ENCODE measurements at regions not wholly inside any gene's neighbourhood (a gene's known extent, or its start where the extent isn't known, plus 50 kb on each side); places are given as distances from the start of the nearest gene placed in this dataset.

GRCh38 chr1:70768216-70768615 lies 279.4 kb downstream of the PTGER3 start:
- Histone ChIP-seq H3K79me2 (ENCODE audit: insufficient read depth, low read length) (no peaks in the 10 kb centered on the region), H3K4me3 (replicated peaks in 1 of 2; ENCODE audit: low read depth in 1 of 2, low read length in 2 of 2) (no peak overlapping the region), H3K9ac (ENCODE audit: low read length) (no peak overlapping the region), H3K27me3 (ENCODE audit: insufficient read depth, low read length) (peaks cover 6% of the 10 kb centered on the region), H2AFZ (ENCODE audit: low read depth, low read length, poor library complexity, severe bottlenecking) (no peak overlapping the region), H3K9me2 (ENCODE audit: insufficient read depth) (no peaks in the 10 kb centered on the region), H3K9me3 (ENCODE audit: control insufficient read depth in 1 of 2, insufficient read depth in 1 of 2, low read depth in 1 of 2, low read length in 2 of 2) (no peaks in the 10 kb centered on the region), H3K27ac (ENCODE audit: low read depth, low read length) (no peak overlapping the region), H3K4me2 (ENCODE audit: low read length) (no peak overlapping the region), H3K36me3 (ENCODE audit: control insufficient read depth in 1 of 2, insufficient read depth in 2 of 2, low read length in 2 of 2) (no peaks in the 10 kb centered on the region), H4K20me1 (ENCODE audit: insufficient read depth) (no peaks in the 10 kb centered on the region), H3K4me1 (ENCODE audit: control insufficient read depth in 1 of 2, insufficient read depth in 2 of 2, low read length in 2 of 2) (no peaks in the 10 kb centered on the region)
- ChIA-PET CTCF (no interaction called here), RAD21 (ENCODE audit: low non-redundant PET in 1 of 2, low total read pairs in 2 of 2, uncharacterized antibody in 2 of 2, unreplicated experiment in 2 of 2) (no interaction called here), POLR2A (no interaction called here)
- DNase-seq (ENCODE audit: low read depth, low spot score) (no peak), ATAC-seq (no peak)
- no peak for TF ChIP-seq REST (IDR thresholded peaks at IDR 0.05; ENCODE audit: low read depth)
- no peak for TF ChIP-seq FOSL1 (IDR thresholded peaks at IDR 0.05; ENCODE audit: low read depth)
- TF ChIP-seq YY1 (IDR thresholded peaks at IDR 0.05; ENCODE audit: extremely low read depth, insufficient replicate concordance, low read depth, low read length) = no peak
- no peak for TF ChIP-seq ZNF274 (IDR thresholded peaks at IDR 0.05; ENCODE audit: low read depth, low read length)
- TF ChIP-seq TCF7L2 (IDR thresholded peaks at IDR 0.05; ENCODE audit: borderline replicate concordance, extremely low read depth, insufficient read depth, insufficient read length) = no peak
- no peak for TF ChIP-seq CBX3 (IDR thresholded peaks at IDR 0.05; ENCODE audit: low read depth)
- BruUV-seq (replicated peaks) = no TSS peak
- intact Hi-C loops (cut with micrococcal nuclease) = no loop called here

Data from HCT116 (cell line).